Endodermal cell (in vitro differentiated cells): ENCODE measurements at regions not wholly inside any gene's neighbourhood (a gene's known extent, or its start where the extent isn't known, plus 50 kb on each side); places are given as distances from the start of the nearest gene placed in this dataset.

Source experiments
- DNase-seq: peaks from one replicate; pipeline ENCODE4 v3.0.0-alpha.2; 2017
- H3K27ac ChIP-seq: 2 replicates; pipeline ENCODE4 v1.5.1; 2013; ENCODE audit warnings: mild to moderate bottlenecking, low read depth, low read length, moderate library complexity
- H3K27me3 ChIP-seq: 2 replicates; pipeline ENCODE4 v1.6.1; 2013; ENCODE audit warnings: mild to moderate bottlenecking, low read length, moderate library complexity; ENCODE audit not compliant: insufficient read depth, control insufficient read depth, poor library complexity, severe bottlenecking
- H3K36me3 ChIP-seq: 2 replicates; pipeline ENCODE4 v1.7.0; 2013; ENCODE audit warnings: mild to moderate bottlenecking, low read length, moderate library complexity; ENCODE audit not compliant: control insufficient read depth, insufficient read depth
- H3K4me1 ChIP-seq: one replicate; pipeline ENCODE4 v1.7.0; 2013; ENCODE audit warnings: low read length; ENCODE audit not compliant: control insufficient read depth, insufficient read depth
- H3K4me3 ChIP-seq: 2 replicates; pipeline ENCODE4 v1.5.1; 2013; ENCODE audit warnings: mild to moderate bottlenecking, low read length, moderate library complexity
- H3K9ac ChIP-seq: 2 replicates; pipeline ENCODE4 v1.6.1; 2013; ENCODE audit warnings: mild to moderate bottlenecking, low read length, moderate library complexity; ENCODE audit not compliant: poor library complexity, severe bottlenecking; ENCODE audit errors: extremely low read depth
- H3K9me3 ChIP-seq: 2 replicates; pipeline ENCODE4 v1.6.1; 2013; ENCODE audit warnings: mild to moderate bottlenecking, low read length, moderate library complexity; ENCODE audit not compliant: control insufficient read depth
- H3K27ac Mint-ChIP-seq: 2 replicates; pipeline ENCODE4 v1.8.0; 2020; ENCODE audit warnings: mixed read lengths
- H3K27me3 Mint-ChIP-seq: 2 replicates; pipeline ENCODE4 v1.8.0; 2021; ENCODE audit warnings: mild to moderate bottlenecking, mixed read lengths; ENCODE audit not compliant: insufficient read depth
- H3K36me3 Mint-ChIP-seq: 2 replicates; pipeline ENCODE4 v1.8.0; 2020; ENCODE audit warnings: low read depth, mixed read lengths
- H3K4me1 Mint-ChIP-seq: 2 replicates; pipeline ENCODE4 v1.8.0; 2020; ENCODE audit warnings: mixed read lengths
- H3K4me3 Mint-ChIP-seq: 2 replicates; pipeline ENCODE4 v1.8.0; 2020; ENCODE audit warnings: mild to moderate bottlenecking, moderate library complexity, mixed read lengths
- H3K9me3 Mint-ChIP-seq: 2 replicates; pipeline ENCODE4 v1.8.0; 2020; ENCODE audit warnings: mild to moderate bottlenecking, mixed read lengths
- CTCF ChIP-seq: fragments of 200-600 bp; sonication (generic); conservative IDR thresholded peaks from 2 replicates; pipeline ENCODE4 v1.5.0; 2021; ENCODE audit warnings: antibody characterized with exemption, mild to moderate bottlenecking
- WGBS, 2 experiments: methylation state at CpG; one replicate each; pipeline versions ENCODE4 v1.1.5 to v1.1.7; 2013; ENCODE audit warnings: missing lambda C conversion rate in 2 of 2, mixed read lengths in 1 of 2; ENCODE audit not compliant: insufficient coverage in 1 of 2, insufficient read length in 1 of 2; 5-methylcytosine and 5-hydroxymethylcytosine counted together

- WGBS, 2 experiments = 80 to 89% methylated on average over 1 to 2 of the region's 2 CpGs
- no peak for DNase-seq
- Histone ChIP-seq H3K9ac (no peak overlapping the region), H3K27me3 (peaks cover 5% of the 10 kb centered on the region), H3K9me3 (no peaks in the 10 kb centered on the region), H3K36me3 (peaks cover 16% of the 10 kb centered on the region), H3K27ac (no peak overlapping the region), H3K4me3 (no peak overlapping the region), H3K4me1 (peaks cover 2% of the 10 kb centered on the region)
- Mint-ChIP-seq H3K4me3 (no peak overlapping the region), H3K4me1 (peaks cover 10% of the 10 kb centered on the region), H3K9me3 (no peaks in the 10 kb centered on the region), H3K27ac (no peak overlapping the region), H3K27me3 (peaks cover 45% of the 10 kb centered on the region), H3K36me3 (peaks cover 6% of the 10 kb centered on the region)
- TF ChIP-seq CTCF = no peak
These were observed 63.7 kb downstream of the SLC25A47 start for GRCh38 chr14:100386846-100387245.

GRCh38 chr14:100387450-100387849, 64.3 kb downstream of the SLC25A47 start:
- H3K27ac ChIP-seq = no peak overlapping the region
- no peak overlapping the region for H3K27ac Mint-ChIP-seq
- H3K36me3 Mint-ChIP-seq = peaks cover under 1% of the 10 kb centered on the region
- H3K9me3 Mint-ChIP-seq = no peaks in the 10 kb centered on the region
- peaks cover 12% of the 10 kb centered on the region for H3K36me3 ChIP-seq
- peaks cover 50% of the 10 kb centered on the region for H3K27me3 Mint-ChIP-seq
- WGBS, 2 experiments = 96 to 100% methylated on average over 4 to 6 of the region's 6 CpGs
- H3K9me3 ChIP-seq = no peaks in the 10 kb centered on the region
- no peak for DNase-seq
- H3K4me3 Mint-ChIP-seq = no peak overlapping the region
- peaks cover 11% of the 10 kb centered on the region for H3K27me3 ChIP-seq
- no peak overlapping the region for H3K9ac ChIP-seq
- TF ChIP-seq CTCF = no peak
- H3K4me1 ChIP-seq = peaks cover 2% of the 10 kb centered on the region
- H3K4me1 Mint-ChIP-seq = peaks cover 6% of the 10 kb centered on the region
- H3K4me3 ChIP-seq = no peak overlapping the region

GRCh38 chr14:100388103-100389054, 65.2 kb downstream of the SLC25A47 start:
- H3K27ac ChIP-seq = no peak overlapping the region
- H3K4me1 Mint-ChIP-seq = peaks cover 10% of the 10 kb centered on the region
- H3K36me3 ChIP-seq = peaks cover 6% of the 10 kb centered on the region
- no peak overlapping the region for H3K4me3 ChIP-seq
- H3K36me3 Mint-ChIP-seq = no peaks in the 10 kb centered on the region
- no peak overlapping the region for H3K27ac Mint-ChIP-seq
- H3K27me3 ChIP-seq = peaks cover 19% of the 10 kb centered on the region
- peaks cover 10% of the 10 kb centered on the region for H3K4me1 ChIP-seq
- H3K9me3 ChIP-seq = no peaks in the 10 kb centered on the region
- no peak for DNase-seq
- H3K4me3 Mint-ChIP-seq = no peak overlapping the region
- H3K9me3 Mint-ChIP-seq = no peaks in the 10 kb centered on the region
- TF ChIP-seq CTCF = no peak
- no peak overlapping the region for H3K9ac ChIP-seq
- 90 to 93% methylated on average over 10 to 18 of the region's 18 CpGs for WGBS, 2 experiments
- peaks cover 59% of the 10 kb centered on the region for H3K27me3 Mint-ChIP-seq
